T-helper 2 cell treated with Interferon-gamma antibody and Interleukin-4, amounts not matched to agents 5 μg/mL and 100 μg/mL, for 36 hours (primary cell): ENCODE measurements at regions not wholly inside any gene's neighbourhood (a gene's known extent, or its start where the extent isn't known, plus 50 kb on each side); places are given as distances from the start of the nearest gene placed in this dataset.

Experiments
- DNase-seq: peaks from one replicate; pipeline ENCODE4 v3.0.0; 2021; ENCODE audit warnings: low spot score
- H3K27ac Mint-ChIP-seq: one replicate; pipeline ENCODE4 v1.8.0; 2021; ENCODE audit warnings: mild to moderate bottlenecking, mixed read lengths
- H3K27me3 Mint-ChIP-seq: one replicate; pipeline ENCODE4 v1.8.0; 2021; ENCODE audit warnings: low read depth, mixed read lengths
- H3K36me3 Mint-ChIP-seq: one replicate; pipeline ENCODE4 v1.8.0; 2021; ENCODE audit warnings: low read depth, mixed read lengths
- H3K4me1 Mint-ChIP-seq: one replicate; pipeline ENCODE4 v1.8.0; 2021; ENCODE audit warnings: low read depth, mixed read lengths
- H3K4me3 Mint-ChIP-seq: one replicate; pipeline ENCODE4 v1.8.0; 2022; ENCODE audit warnings: mild to moderate bottlenecking, moderate library complexity, mixed read lengths
- H3K9me3 Mint-ChIP-seq: one replicate; pipeline ENCODE4 v1.8.0; 2021; ENCODE audit warnings: mixed read lengths

DNA sequence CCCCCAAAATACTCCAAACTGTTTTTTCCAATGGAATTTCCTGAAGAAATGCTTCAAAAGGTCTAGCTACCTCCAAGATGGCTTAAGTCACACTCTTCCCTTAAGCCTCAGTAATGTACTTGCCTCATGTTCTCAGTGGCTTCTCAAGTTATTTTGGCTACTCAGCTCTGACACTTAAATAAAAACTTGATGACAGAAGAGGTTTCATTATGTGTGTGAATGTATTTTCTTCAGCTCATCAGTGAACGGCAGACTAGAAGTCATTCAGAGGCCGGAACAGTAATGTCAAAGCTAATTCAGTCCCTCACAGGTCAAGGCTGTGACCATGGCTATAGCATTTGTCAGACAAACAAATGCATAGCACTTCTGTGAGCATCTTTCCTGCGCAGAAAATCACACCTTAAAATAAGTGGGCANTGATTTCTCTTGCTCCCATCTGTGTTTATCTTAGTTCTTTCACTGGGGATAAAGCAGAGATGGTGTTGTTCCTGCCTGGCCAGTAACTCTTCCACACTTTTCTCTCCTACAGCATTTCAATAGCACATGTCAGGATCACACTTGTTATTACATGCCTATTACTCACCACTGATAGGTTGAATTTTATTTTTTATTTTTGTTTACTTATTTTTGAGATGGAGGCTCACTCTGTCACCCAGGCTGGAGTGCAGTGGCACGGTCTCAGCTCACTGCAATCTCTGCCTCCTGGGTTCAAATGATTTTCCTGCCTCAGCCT lies 68.5 kb upstream of the PLCL2 start:
- no peaks in the 10 kb centered on the region for H3K36me3 Mint-ChIP-seq

DNA sequence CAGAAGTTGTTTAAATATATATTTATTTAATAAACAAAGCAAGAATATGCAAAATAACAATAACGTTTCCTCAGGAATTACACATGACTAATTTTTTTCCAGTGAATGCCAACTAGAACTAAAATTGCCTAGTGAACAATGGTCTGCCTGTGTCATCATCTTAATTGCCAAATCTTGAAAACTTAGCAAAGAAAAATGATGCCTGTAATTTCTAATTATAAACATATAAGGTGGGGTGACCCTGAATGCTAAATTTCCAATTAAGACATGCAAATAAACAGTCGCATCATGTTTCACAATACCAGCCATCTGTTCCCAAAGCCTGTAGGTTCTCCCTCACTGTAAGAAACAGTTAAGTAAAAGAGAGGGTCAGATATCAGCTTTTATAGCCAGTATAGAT lies 67.6 kb upstream of the PLCL2 start:
- H3K4me1 Mint-ChIP-seq: peaks cover 2% of the 10 kb centered on the region
- no peaks in the 10 kb centered on the region for H3K9me3 Mint-ChIP-seq
- H3K27ac Mint-ChIP-seq: no peak overlapping the region
- H3K36me3 Mint-ChIP-seq: no peaks in the 10 kb centered on the region
- DNase-seq: no peak
- H3K4me3 Mint-ChIP-seq: no peak overlapping the region
- H3K27me3 Mint-ChIP-seq: peaks cover 30% of the 10 kb centered on the region

More for the DNA sequence above, 68.5 kb upstream of the PLCL2 start:
- Mint-ChIP-seq H3K4me3 (no peak overlapping the region), H3K9me3 (no peaks in the 10 kb centered on the region), H3K4me1 (peaks cover 5% of the 10 kb centered on the region), H3K27me3 (peaks cover 26% of the 10 kb centered on the region), H3K27ac (no peak overlapping the region)
- no peak for DNase-seq

DNA sequence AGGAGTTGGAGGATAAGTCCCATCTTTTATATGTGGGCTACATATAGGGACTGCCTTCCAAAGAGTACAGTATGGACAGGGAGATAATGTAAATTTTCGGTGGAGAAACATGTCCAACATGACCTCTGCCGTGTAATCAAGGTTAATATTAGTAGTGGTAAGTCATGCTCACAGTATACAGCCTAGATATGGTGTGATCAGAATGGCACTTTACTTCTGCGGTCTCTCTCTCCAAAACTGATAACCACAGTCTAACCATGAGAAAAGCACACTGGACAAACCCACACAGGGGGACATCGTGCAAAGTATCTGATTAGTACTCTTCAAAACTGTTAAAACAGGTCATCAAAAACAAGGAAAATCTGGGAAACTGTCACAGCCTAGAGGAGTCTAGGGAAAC lies 66.6 kb upstream of the PLCL2 start:
- DNase-seq: no peak
- H3K27ac Mint-ChIP-seq: no peak overlapping the region
- H3K9me3 Mint-ChIP-seq: no peaks in the 10 kb centered on the region
- H3K36me3 Mint-ChIP-seq: no peaks in the 10 kb centered on the region
- no peak overlapping the region for H3K4me3 Mint-ChIP-seq
- H3K4me1 Mint-ChIP-seq: peaks cover 2% of the 10 kb centered on the region
- peaks cover 29% of the 10 kb centered on the region for H3K27me3 Mint-ChIP-seq

DNA sequence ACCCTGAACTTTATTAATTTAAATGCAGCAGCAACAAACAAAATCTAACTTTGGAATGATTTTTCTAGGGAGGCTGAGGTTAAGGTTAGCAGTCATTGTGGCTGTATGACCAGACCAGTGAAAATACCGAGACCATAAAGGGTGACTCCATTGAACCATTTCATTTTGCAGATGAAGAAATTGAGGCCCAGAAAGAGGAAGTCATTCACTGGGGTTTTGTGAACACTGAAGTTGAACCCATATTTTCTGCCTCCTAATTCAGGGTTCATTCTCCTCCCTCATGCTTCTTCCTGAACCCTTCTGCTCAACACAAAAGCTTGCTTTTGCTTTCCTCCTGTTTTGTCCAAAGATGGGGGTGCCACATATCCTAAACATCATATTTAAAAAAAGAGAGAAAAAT lies 65.8 kb upstream of the PLCL2 start:
- no peak overlapping the region for H3K4me3 Mint-ChIP-seq
- H3K27me3 Mint-ChIP-seq: peaks cover 31% of the 10 kb centered on the region
- H3K4me1 Mint-ChIP-seq: peaks cover 8% of the 10 kb centered on the region
- no peak overlapping the region for H3K27ac Mint-ChIP-seq
- H3K36me3 Mint-ChIP-seq: no peaks in the 10 kb centered on the region
- DNase-seq: no peak
- H3K9me3 Mint-ChIP-seq: no peaks in the 10 kb centered on the region

DNA sequence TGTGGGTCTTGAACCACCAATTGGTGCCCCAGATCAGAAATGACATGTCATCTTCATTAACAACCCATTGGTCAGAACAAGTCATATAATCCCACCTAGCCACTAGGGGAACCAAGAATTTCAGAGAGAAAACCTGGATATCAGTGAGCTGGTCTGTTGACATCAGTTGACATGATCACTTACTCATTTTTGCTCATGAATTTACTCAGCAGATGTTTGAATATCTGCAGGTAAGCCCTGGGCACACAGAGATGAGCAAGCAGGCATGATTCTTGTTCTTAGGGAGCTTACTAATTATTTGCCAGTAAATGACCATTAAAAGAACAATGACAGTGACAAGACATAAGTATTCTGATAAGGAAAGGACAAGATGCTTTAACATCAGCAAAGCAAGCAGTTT lies 64.3 kb upstream of the PLCL2 start:
- H3K36me3 Mint-ChIP-seq: no peaks in the 10 kb centered on the region
- H3K27ac Mint-ChIP-seq: no peak overlapping the region
- no peaks in the 10 kb centered on the region for H3K9me3 Mint-ChIP-seq
- no peak for DNase-seq
- peaks cover 18% of the 10 kb centered on the region for H3K4me1 Mint-ChIP-seq
- peaks cover 31% of the 10 kb centered on the region for H3K27me3 Mint-ChIP-seq
- no peak overlapping the region for H3K4me3 Mint-ChIP-seq

DNA sequence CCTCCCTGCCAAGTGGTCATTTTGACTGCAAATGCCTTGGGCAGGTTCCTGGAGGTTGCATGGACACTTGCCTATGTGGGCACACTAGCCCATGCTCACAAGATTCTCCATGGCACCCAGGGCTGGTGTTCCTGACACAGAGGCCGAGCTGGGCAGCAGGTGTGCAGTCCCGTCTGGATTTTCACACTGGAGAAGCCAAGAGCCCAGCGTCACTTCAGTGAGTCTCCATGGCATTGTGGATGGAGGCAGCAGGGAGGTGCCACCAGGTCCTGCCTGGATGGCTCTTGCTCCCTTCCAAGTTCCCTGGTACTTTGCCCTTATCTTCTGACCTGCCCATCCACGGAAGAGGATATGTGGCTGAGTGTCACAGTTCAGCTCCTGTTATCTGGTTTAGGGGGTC lies 63.7 kb upstream of the PLCL2 start:
- peaks cover 36% of the 10 kb centered on the region for H3K27me3 Mint-ChIP-seq
- H3K4me1 Mint-ChIP-seq: peaks cover 18% of the 10 kb centered on the region
- H3K4me3 Mint-ChIP-seq: no peak overlapping the region
- no peaks in the 10 kb centered on the region for H3K9me3 Mint-ChIP-seq
- H3K36me3 Mint-ChIP-seq: no peaks in the 10 kb centered on the region
- H3K27ac Mint-ChIP-seq: no peak overlapping the region
- no peak for DNase-seq

DNA sequence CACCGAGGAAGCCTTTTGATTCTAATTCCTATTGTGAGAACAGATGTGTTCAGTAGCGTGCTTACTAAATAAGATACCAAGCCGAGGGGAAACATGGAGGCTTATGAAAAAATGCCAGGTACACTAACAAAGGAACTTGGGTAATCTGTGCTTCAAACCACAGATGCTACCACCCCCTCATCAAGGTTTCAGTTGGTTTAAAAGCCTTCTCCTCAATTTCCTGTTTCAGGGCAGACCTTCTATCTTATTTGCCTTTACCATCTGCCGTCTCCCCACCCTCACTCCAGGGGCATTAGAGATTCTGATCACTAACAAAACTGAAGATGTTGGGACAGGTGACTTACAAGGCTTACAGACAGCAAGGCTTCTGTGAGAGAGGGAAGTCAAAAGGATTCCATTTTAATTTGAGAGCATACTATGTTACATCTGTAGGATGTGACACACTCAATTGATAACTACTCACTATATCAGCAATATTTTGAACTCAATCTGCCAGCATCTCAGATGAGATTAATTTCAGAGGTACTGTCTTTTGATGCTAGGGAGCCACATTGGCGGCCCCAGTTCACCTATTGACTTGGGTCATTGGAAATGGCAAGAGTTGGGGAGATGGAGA lies 60.6 kb upstream of the PLCL2 start:
- peaks cover 21% of the 10 kb centered on the region for H3K4me1 Mint-ChIP-seq
- DNase-seq: peak; percentile 58
- peak overlapping the region; percentile 44 for H3K4me3 Mint-ChIP-seq
- no peaks in the 10 kb centered on the region for H3K36me3 Mint-ChIP-seq
- H3K9me3 Mint-ChIP-seq: no peaks in the 10 kb centered on the region
- peaks cover 33% of the 10 kb centered on the region for H3K27me3 Mint-ChIP-seq
- peak overlapping the region; percentile 41 for H3K27ac Mint-ChIP-seq

DNA sequence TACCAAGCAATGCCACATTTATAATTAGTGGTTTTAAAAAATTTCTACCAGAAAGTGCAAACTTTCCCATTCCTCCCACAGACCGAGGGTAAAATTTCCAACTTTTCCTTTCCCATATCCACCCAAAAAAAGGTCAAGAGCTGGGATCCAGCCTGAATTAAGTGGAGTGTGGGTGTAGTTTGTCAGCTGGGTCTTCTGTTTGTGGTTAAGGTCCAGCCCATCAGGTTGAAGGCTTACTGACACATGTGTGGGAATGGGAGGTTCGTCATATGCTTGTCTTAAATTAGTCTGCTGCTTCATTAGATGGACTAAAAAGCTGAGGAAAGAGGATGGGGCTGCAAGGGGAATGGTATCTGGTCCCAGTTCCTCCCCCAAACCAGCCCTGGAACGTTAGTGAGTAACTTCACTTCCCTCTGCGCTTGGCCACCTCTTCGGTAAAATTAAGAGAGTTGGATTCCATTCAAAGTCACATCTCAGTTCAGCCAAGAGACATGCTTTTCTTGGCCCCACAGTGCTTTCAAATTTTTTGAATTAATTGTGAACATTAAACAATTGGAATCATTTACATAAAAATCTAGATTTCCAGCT lies 59.0 kb upstream of the PLCL2 start:
- H3K4me1 Mint-ChIP-seq: peaks cover 19% of the 10 kb centered on the region
- DNase-seq: no peak
- no peak overlapping the region for H3K4me3 Mint-ChIP-seq
- no peaks in the 10 kb centered on the region for H3K36me3 Mint-ChIP-seq
- no peak overlapping the region for H3K27ac Mint-ChIP-seq
- H3K27me3 Mint-ChIP-seq: peaks cover 26% of the 10 kb centered on the region
- H3K9me3 Mint-ChIP-seq: no peaks in the 10 kb centered on the region

DNA sequence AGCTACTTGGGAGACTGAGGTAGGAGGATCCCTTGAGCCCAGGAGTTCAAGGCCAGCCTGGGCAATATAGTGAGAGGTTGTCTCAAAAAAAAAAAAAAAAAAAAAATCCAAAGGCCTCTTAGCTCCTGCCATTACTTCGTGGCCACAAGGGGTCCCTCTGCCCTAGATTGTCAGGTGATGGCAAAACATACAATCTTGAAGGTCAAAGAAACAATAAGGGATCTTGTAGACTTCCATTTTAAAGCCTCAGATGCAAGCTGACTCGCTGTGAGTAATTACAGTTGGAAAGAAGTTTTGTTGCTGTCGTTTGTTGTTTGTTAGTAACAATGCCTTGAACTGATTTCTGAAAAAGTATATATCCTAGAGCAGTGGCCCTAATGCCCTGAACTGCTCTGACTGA lies 55.9 kb upstream of the PLCL2 start:
- peaks cover 21% of the 10 kb centered on the region for H3K27me3 Mint-ChIP-seq
- H3K36me3 Mint-ChIP-seq: no peaks in the 10 kb centered on the region
- no peak overlapping the region for H3K4me3 Mint-ChIP-seq
- no peaks in the 10 kb centered on the region for H3K9me3 Mint-ChIP-seq
- no peak overlapping the region for H3K27ac Mint-ChIP-seq
- peaks cover 15% of the 10 kb centered on the region for H3K4me1 Mint-ChIP-seq
- no peak for DNase-seq

DNA sequence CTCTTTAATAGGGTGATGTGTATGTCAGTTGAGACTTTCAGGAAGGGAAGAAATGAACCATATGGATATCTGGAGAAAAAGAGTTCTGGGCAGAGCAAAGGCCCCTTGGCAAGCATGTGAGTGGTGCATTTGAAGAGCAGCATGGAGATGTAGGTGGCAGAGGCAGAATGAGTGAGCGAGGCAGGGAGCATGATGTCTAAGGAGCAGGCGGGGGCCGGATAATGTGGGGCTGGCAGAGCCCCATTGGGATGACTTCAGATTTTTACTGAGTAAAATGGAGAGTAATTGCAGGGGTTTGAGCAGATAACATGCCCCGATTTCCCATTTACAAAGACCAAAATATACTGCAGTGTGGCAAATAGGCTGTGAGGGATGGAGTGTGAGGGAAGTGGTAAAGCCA lies 52.9 kb upstream of the PLCL2 start:
- Mint-ChIP-seq H3K36me3 (no peaks in the 10 kb centered on the region), H3K27ac (no peak overlapping the region), H3K4me3 (no peak overlapping the region), H3K4me1 (peaks cover 4% of the 10 kb centered on the region), H3K27me3 (peaks cover 3% of the 10 kb centered on the region), H3K9me3 (no peaks in the 10 kb centered on the region)
- DNase-seq: no peak

DNA sequence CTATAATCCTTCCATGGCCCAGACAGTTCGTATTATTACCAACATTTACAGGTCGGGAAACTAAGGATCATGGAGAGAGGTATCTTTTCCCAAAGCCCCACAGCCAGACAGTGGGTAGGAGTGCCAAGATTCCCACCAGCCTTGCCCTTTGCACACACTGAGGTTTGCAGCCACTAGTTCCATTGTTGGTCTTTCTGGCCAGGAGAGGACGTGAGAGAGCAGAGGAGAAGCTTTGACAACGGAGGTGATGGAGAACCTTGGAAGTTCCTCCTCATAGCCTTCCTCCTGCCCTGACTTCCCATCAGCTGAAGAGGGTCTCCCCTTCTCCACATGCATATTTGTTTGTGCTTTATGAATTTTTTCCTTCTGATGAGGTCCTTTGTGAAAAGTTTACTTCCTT lies 50.5 kb upstream of the PLCL2 start:
- Mint-ChIP-seq H3K4me1 (peaks cover 16% of the 10 kb centered on the region), H3K27me3 (peaks cover 3% of the 10 kb centered on the region), H3K4me3 (no peak overlapping the region), H3K9me3 (no peaks in the 10 kb centered on the region), H3K27ac (no peak overlapping the region), H3K36me3 (no peaks in the 10 kb centered on the region)
- DNase-seq: no peak

DNA sequence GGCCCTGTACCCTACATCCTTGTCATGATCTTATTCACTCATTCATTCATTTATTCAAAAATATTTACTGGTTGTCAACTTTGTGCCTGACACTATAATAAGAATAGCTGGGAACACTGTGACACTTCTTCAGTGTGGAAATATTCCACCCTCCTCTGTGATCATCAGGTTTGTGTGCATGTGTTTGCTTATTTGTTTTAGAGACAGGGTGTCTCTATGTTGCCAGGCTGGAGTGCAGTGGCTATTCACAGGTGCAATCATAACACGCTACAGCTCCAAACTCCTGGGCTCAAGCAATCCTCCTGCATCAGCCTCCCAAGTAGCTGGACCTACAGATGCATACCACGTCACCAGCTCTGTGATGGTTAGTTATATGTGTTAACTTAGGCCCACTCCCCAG lies 50.0 kb upstream of the PLCL2 start:
- Mint-ChIP-seq H3K27ac (no peak overlapping the region), H3K4me3 (no peak overlapping the region), H3K36me3 (no peaks in the 10 kb centered on the region), H3K27me3 (peaks cover 3% of the 10 kb centered on the region), H3K4me1 (peaks cover 20% of the 10 kb centered on the region), H3K9me3 (no peaks in the 10 kb centered on the region)
- no peak for DNase-seq
